ENCODE measurements at regions not wholly inside any gene's neighbourhood (a gene's known extent, or its start where the extent isn't known, plus 50 kb on each side); places are given as distances from the start of the nearest gene placed in this dataset.

DNA sequence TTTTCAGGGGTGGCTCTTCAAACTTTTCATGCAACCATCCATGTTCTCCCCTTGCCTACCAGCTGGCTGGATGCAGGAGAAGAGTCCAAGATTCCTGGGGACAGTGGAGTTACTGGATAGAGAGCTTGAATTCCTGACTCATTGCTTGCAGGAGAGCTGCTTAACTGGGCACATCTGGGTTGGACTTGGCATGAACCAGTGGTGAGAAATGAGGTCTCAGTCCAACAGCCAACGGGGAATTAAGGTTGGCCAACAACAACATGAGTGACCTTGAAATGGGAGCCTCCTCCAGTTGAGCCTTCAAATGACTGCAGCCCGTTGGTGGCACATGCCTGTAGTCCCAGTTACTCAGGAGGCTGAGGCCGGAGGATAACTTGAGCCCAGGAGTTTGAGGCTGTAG is 58.1 kb upstream of the OPN4 start:
- TF ChIP-seq, protein P1, sequence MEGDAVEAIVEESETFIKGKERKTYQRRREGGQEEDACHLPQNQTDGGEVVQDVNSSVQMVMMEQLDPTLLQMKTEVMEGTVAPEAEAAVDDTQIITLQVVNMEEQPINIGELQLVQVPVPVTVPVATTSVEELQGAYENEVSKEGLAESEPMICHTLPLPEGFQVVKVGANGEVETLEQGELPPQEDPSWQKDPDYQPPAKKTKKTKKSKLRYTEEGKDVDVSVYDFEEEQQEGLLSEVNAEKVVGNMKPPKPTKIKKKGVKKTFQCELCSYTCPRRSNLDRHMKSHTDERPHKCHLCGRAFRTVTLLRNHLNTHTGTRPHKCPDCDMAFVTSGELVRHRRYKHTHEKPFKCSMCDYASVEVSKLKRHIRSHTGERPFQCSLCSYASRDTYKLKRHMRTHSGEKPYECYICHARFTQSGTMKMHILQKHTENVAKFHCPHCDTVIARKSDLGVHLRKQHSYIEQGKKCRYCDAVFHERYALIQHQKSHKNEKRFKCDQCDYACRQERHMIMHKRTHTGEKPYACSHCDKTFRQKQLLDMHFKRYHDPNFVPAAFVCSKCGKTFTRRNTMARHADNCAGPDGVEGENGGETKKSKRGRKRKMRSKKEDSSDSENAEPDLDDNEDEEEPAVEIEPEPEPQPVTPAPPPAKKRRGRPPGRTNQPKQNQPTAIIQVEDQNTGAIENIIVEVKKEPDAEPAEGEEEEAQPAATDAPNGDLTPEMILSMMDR (conservative IDR thresholded peaks at IDR 0.05; ENCODE audit: low read length) = no peak
- no peak for TF ChIP-seq EZH2phosphoT487 (IDR thresholded peaks at IDR 0.05; ENCODE audit: borderline replicate concordance, low read depth, low read length)
